ENCODE measurements at regions not wholly inside any gene's neighbourhood (a gene's known extent, or its start where the extent isn't known, plus 50 kb on each side); places are given as distances from the start of the nearest gene placed in this dataset.

DNA sequence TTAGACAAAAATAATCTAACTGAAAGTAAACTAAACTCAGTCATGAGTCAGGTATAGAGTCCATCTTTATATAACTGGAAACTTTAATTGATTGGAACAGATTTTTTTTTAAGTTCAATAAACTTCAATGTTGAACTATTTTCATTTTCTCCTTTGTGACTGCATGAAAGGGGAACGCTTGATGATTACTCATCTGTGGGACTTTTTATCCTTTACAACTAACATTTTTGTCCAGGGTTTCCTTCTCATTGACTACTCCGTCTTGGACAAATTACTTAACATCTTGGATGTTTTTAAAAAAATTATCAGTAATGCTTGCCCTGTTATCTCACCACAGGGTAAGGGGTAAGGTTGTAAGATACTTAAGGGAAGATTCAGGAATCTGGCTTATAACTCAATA lies 1658.4 kb downstream of the MAT2B start:
- no peak for DNase-seq (ENCODE audit: low read depth)
- TF ChIP-seq, protein P1, sequence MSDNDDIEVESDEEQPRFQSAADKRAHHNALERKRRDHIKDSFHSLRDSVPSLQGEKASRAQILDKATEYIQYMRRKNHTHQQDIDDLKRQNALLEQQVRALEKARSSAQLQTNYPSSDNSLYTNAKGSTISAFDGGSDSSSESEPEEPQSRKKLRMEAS (IDR thresholded peaks at IDR 0.05; ENCODE audit: low read depth, low read length) = no peak
- TF ChIP-seq, protein P2, sequence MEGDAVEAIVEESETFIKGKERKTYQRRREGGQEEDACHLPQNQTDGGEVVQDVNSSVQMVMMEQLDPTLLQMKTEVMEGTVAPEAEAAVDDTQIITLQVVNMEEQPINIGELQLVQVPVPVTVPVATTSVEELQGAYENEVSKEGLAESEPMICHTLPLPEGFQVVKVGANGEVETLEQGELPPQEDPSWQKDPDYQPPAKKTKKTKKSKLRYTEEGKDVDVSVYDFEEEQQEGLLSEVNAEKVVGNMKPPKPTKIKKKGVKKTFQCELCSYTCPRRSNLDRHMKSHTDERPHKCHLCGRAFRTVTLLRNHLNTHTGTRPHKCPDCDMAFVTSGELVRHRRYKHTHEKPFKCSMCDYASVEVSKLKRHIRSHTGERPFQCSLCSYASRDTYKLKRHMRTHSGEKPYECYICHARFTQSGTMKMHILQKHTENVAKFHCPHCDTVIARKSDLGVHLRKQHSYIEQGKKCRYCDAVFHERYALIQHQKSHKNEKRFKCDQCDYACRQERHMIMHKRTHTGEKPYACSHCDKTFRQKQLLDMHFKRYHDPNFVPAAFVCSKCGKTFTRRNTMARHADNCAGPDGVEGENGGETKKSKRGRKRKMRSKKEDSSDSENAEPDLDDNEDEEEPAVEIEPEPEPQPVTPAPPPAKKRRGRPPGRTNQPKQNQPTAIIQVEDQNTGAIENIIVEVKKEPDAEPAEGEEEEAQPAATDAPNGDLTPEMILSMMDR (IDR thresholded peaks at IDR 0.05; ENCODE audit: low read depth, low read length) = no peak
- TF ChIP-seq MYC (IDR thresholded peaks at IDR 0.05; ENCODE audit: low read depth, low read length) (no peak), POLR2A (IDR thresholded peaks at IDR 0.05; ENCODE audit: extremely low read depth, insufficient read length) (no peak)
- H3K4me3 ChIP-seq (ENCODE audit: low read depth, low read length) = no peak overlapping the region

DNA sequence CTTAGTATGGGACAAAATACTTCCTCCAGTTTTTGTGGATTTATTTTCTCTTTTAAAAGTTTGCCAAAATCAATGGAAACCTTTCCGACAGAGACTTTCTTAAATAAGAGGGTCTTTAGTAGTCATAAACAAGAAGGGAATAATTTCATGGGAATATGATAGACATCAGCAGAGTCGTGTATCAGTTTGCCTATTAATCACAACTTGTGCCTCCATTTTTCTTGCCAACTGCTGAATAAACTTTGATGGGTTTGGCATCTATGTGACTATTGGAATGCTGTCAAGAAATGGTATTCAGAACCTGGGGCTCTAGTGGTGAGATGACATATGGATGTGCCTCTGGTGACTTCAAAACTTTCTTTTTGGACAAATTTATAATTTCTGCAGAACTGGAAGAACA lies 1668.2 kb downstream of the MAT2B start:
- TF ChIP-seq, protein P2 (IDR thresholded peaks at IDR 0.05; ENCODE audit: low read depth, low read length) = no peak
- TF ChIP-seq MYC (IDR thresholded peaks at IDR 0.05; ENCODE audit: low read depth, low read length) = no peak
- TF ChIP-seq, protein P1 (IDR thresholded peaks at IDR 0.05; ENCODE audit: low read depth, low read length) = no peak
- TF ChIP-seq POLR2A (IDR thresholded peaks at IDR 0.05; ENCODE audit: extremely low read depth, insufficient read length) = no peak
- no peak overlapping the region for H3K4me3 ChIP-seq (ENCODE audit: low read depth, low read length)
- no peak for DNase-seq (ENCODE audit: low read depth)

DNA sequence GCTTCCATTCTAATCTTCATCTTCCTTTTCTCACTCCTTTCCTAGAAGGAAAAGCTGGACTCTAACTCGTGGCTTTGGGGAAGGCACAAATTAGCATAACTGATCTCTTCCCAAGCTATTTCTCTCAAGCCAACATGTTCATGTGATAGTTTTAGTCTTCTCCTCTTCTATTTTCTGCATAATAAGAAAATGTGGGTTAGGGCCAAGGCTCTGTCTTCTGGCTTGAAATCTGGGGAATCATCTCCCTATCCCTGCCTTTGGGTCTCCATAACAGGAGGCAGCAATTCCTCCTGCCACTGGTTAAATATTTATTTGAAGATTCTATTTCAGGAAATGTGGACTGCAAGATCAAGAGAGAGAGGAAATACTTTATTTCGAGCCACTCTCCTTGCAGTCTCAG lies 1669.6 kb downstream of the MAT2B start:
- H3K4me3 ChIP-seq (ENCODE audit: low read depth, low read length) = no peak overlapping the region
- TF ChIP-seq, protein P1 (IDR thresholded peaks at IDR 0.05; ENCODE audit: low read depth, low read length) = no peak
- TF ChIP-seq, protein P2 (IDR thresholded peaks at IDR 0.05; ENCODE audit: low read depth, low read length) = no peak
- TF ChIP-seq POLR2A (IDR thresholded peaks at IDR 0.05; ENCODE audit: extremely low read depth, insufficient read length) (no peak), MYC (IDR thresholded peaks at IDR 0.05; ENCODE audit: low read depth, low read length) (no peak)
- no peak for DNase-seq (ENCODE audit: low read depth)

DNA sequence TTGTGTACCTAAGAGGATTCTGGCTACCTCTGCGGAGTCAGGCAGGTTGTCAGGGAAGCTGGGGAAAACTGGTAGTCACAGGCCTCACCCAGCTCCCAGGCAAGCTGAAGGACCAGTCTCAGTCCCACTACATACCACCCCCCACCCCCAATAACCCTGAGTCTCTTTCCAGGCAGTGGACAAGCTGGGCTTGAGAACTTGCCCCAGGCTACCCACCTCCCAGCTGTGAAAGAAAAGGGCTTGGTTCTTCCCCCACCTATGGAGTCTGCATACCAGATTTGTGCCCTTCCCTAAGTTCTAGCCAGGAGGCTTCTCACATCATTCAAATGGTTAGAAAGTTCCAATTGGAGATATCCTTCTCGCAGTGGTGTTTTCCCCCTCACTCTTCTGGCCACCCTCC lies 1678.8 kb downstream of the MAT2B start:
- H3K4me3 ChIP-seq (ENCODE audit: low read depth, low read length) = no peak overlapping the region
- no peak for DNase-seq (ENCODE audit: low read depth)
- TF ChIP-seq, protein P2 (IDR thresholded peaks at IDR 0.05; ENCODE audit: low read depth, low read length) = no peak
- no peak for TF ChIP-seq MYC (IDR thresholded peaks at IDR 0.05; ENCODE audit: low read depth, low read length)

DNA sequence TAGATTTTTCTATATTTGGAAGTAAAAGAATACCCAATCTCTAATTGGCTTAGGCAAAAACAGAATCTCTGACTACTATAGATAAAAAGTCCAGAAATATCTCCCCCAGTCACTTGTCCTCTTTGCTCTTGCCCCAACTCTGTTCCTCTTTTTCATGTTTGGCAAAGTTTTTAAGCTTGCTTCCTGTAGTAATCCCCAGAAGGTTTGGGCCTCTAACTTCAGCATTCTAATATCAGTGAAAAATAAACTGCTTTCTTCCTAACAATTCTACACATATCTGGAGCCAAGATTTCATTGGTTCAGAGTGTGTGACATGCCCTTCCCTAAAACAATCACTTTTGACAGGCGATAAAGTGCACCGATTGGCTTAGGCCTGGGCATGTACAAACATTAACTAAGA lies 1680.3 kb downstream of the MAT2B start:
- H3K4me3 ChIP-seq (ENCODE audit: low read depth, low read length) = no peak overlapping the region
- TF ChIP-seq, protein P2 (IDR thresholded peaks at IDR 0.05; ENCODE audit: low read depth, low read length) = no peak
- TF ChIP-seq MYC (IDR thresholded peaks at IDR 0.05; ENCODE audit: low read depth, low read length) (no peak), POLR2A (IDR thresholded peaks at IDR 0.05; ENCODE audit: extremely low read depth, insufficient read length) (no peak)
- TF ChIP-seq, protein P1 (IDR thresholded peaks at IDR 0.05; ENCODE audit: low read depth, low read length) = no peak
- peak; percentile 74 for DNase-seq (ENCODE audit: low read depth)

DNA sequence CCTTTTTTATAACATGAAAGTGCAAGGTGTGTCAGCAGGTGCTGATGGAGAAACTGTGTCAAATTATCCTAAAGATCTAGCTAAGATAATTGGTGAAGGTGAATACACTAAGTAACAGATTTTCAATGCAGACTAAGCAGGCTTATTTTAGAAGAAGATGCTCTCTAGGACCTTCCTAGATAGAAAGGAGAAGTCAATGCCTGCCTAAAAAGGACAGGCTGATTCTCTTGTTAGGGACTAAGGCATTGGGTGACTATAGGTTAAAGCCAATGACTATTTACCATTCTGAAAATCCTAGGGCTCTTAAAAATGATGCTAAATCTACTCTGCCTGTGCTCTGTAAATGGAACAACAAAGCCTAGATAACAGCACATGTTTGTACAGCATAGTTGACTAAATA lies 1682.4 kb downstream of the MAT2B start:
- no peak overlapping the region for H3K4me3 ChIP-seq (ENCODE audit: low read depth, low read length)
- DNase-seq (ENCODE audit: low read depth) = peak; percentile 65
- TF ChIP-seq POLR2A (IDR thresholded peaks at IDR 0.05; ENCODE audit: extremely low read depth, insufficient read length) = no peak
- TF ChIP-seq, protein P2 (IDR thresholded peaks at IDR 0.05; ENCODE audit: low read depth, low read length) = no peak
- TF ChIP-seq, protein P1 (IDR thresholded peaks at IDR 0.05; ENCODE audit: low read depth, low read length) = no peak
- no peak for TF ChIP-seq MYC (IDR thresholded peaks at IDR 0.05; ENCODE audit: low read depth, low read length)

Measured in NB4 (cell line).